ENCODE measurements at regions not wholly inside any gene's neighbourhood (a gene's known extent, or its start where the extent isn't known, plus 50 kb on each side); places are given as distances from the start of the nearest gene placed in this dataset.

GRCh38 chr9:135196474-135196873 lies 109.0 kb downstream of the OLFM1 start:
- H3K79me2 ChIP-seq (ENCODE audit: control insufficient read depth, insufficient read depth, low read length) = no peaks in the 10 kb centered on the region
- no peak overlapping the region for H3K9ac ChIP-seq (ENCODE audit: low read length)
- DNase-seq (no peak), ATAC-seq (ENCODE audit: low read depth) (no peak)
- POLR2A ChIA-PET = no interaction called here
- no peaks in the 10 kb centered on the region for H3K4me1 Mint-ChIP-seq
- H2AFZ ChIP-seq (ENCODE audit: insufficient read depth, low read depth, low read length, poor library complexity, severe bottlenecking) = no peak overlapping the region
- H3K9me3 Mint-ChIP-seq (ENCODE audit: insufficient read depth) = no peaks in the 10 kb centered on the region
- H3K27ac Mint-ChIP-seq = no peak overlapping the region
- H3K4me1 ChIP-seq (ENCODE audit: control insufficient read depth in 2 of 2, insufficient read depth in 2 of 2, low read length in 2 of 2) = no peaks in the 10 kb centered on the region
- TF ChIP-seq, protein P1, sequence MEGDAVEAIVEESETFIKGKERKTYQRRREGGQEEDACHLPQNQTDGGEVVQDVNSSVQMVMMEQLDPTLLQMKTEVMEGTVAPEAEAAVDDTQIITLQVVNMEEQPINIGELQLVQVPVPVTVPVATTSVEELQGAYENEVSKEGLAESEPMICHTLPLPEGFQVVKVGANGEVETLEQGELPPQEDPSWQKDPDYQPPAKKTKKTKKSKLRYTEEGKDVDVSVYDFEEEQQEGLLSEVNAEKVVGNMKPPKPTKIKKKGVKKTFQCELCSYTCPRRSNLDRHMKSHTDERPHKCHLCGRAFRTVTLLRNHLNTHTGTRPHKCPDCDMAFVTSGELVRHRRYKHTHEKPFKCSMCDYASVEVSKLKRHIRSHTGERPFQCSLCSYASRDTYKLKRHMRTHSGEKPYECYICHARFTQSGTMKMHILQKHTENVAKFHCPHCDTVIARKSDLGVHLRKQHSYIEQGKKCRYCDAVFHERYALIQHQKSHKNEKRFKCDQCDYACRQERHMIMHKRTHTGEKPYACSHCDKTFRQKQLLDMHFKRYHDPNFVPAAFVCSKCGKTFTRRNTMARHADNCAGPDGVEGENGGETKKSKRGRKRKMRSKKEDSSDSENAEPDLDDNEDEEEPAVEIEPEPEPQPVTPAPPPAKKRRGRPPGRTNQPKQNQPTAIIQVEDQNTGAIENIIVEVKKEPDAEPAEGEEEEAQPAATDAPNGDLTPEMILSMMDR (IDR thresholded peaks at IDR 0.05) = no peak
- TF ChIP-seq EZH2 (IDR thresholded peaks at IDR 0.05; ENCODE audit: borderline replicate concordance, insufficient read depth, low read depth, low read length, poor library complexity, severe bottlenecking) = no peak
- WGBS (ENCODE audit: insufficient coverage) = 63% methylated on average over 1 of the region's 1 CpG
- CTCF ChIA-PET = no interaction called here
- no peaks in the 10 kb centered on the region for H4K20me1 ChIP-seq (ENCODE audit: control insufficient read depth, insufficient read depth, low read length, poor library complexity, severe bottlenecking)
- H3K27ac ChIP-seq (ENCODE audit: low read length in 2 of 2) = no peak overlapping the region
- intact Hi-C loops (cut with micrococcal nuclease) = no loop called here
- no peak overlapping the region for H3K4me2 ChIP-seq (replicated peaks; ENCODE audit: low read depth, low read length, poor library complexity, severe bottlenecking)
- peaks cover 18% of the 10 kb centered on the region for H3K27me3 Mint-ChIP-seq
- peaks cover 0 to 8% (median 2%) of the 10 kb centered on the region in 4 experiments for H3K27me3 ChIP-seq (replicated peaks in 1 of 4; ENCODE audit: control extremely low read depth in 1 of 4, control insufficient read depth in 3 of 4, insufficient read depth in 4 of 4, low read length in 3 of 4)
- H3K9me3 ChIP-seq (ENCODE audit: control extremely low read depth in 1 of 3, control insufficient read depth in 2 of 3, insufficient read depth in 1 of 3, low read length in 2 of 3) = peaks cover 0 to 11% (median 0%) of the 10 kb centered on the region in 3 donors
- no peak overlapping the region for H3K4me3 Mint-ChIP-seq
- no peak overlapping the region for H3K4me3 ChIP-seq (ENCODE audit: control extremely low read depth in 1 of 5, extremely low read depth in 1 of 5, insufficient read depth in 1 of 5, low read depth in 2 of 5, low read length in 4 of 5)
- H3K36me3 ChIP-seq (replicated peaks in 1 of 2; ENCODE audit: control extremely low read depth in 1 of 2, control insufficient read depth in 1 of 2, extremely low read depth in 1 of 2, insufficient read depth in 2 of 2, low read length in 1 of 2) = no peaks in the 10 kb centered on the region

- CTCF ChIA-PET = no interaction called here
- no peaks in the 10 kb centered on the region for H3K9me3 Mint-ChIP-seq (ENCODE audit: insufficient read depth)
- DNase-seq = no peak
- POLR2A ChIA-PET = no interaction called here
- Histone ChIP-seq H3K27ac (ENCODE audit: low read length in 2 of 2) (no peak overlapping the region), H3K36me3 (replicated peaks in 1 of 2; ENCODE audit: control extremely low read depth in 1 of 2, control insufficient read depth in 1 of 2, extremely low read depth in 1 of 2, insufficient read depth in 2 of 2, low read length in 1 of 2) (no peaks in the 10 kb centered on the region), H4K20me1 (ENCODE audit: control insufficient read depth, insufficient read depth, low read length, poor library complexity, severe bottlenecking) (no peaks in the 10 kb centered on the region), H3K4me1 (ENCODE audit: control insufficient read depth in 2 of 2, insufficient read depth in 2 of 2, low read length in 2 of 2) (no peaks in the 10 kb centered on the region), H3K9me3 (ENCODE audit: control extremely low read depth in 1 of 3, control insufficient read depth in 2 of 3, insufficient read depth in 1 of 3, low read length in 2 of 3) (peaks cover 0 to 11% (median 0%) of the 10 kb centered on the region in 3 donors), H2AFZ (ENCODE audit: insufficient read depth, low read depth, low read length, poor library complexity, severe bottlenecking) (no peak overlapping the region), H3K9ac (ENCODE audit: low read length) (no peak overlapping the region), H3K27me3 (replicated peaks in 1 of 4; ENCODE audit: control extremely low read depth in 1 of 4, control insufficient read depth in 3 of 4, insufficient read depth in 4 of 4, low read length in 3 of 4) (peaks cover 0 to 8% (median 2%) of the 10 kb centered on the region in 4 experiments), H3K4me2 (replicated peaks; ENCODE audit: low read depth, low read length, poor library complexity, severe bottlenecking) (no peak overlapping the region), H3K79me2 (ENCODE audit: control insufficient read depth, insufficient read depth, low read length) (no peaks in the 10 kb centered on the region), H3K4me3 (ENCODE audit: control extremely low read depth in 1 of 5, extremely low read depth in 1 of 5, insufficient read depth in 1 of 5, low read depth in 2 of 5, low read length in 4 of 5) (no peak overlapping the region)
- 66% methylated on average over 14 of the region's 15 CpGs for WGBS (ENCODE audit: insufficient coverage)
- H3K27me3 Mint-ChIP-seq = peaks cover 18% of the 10 kb centered on the region
- no peak overlapping the region for H3K27ac Mint-ChIP-seq
- no peak for ATAC-seq (ENCODE audit: low read depth)
- no peaks in the 10 kb centered on the region for H3K4me1 Mint-ChIP-seq
- H3K4me3 Mint-ChIP-seq = no peak overlapping the region
- TF ChIP-seq, protein P1 (IDR thresholded peaks at IDR 0.05) = no peak
- TF ChIP-seq EZH2 (IDR thresholded peaks at IDR 0.05; ENCODE audit: borderline replicate concordance, insufficient read depth, low read depth, low read length, poor library complexity, severe bottlenecking) = no peak
- intact Hi-C loops (cut with micrococcal nuclease) = no loop called here
Observed at GRCh38 chr9:135198144-135198543, 110.7 kb downstream of the OLFM1 start.
